ENCODE measurements at regions not wholly inside any gene's neighbourhood (a gene's known extent, or its start where the extent isn't known, plus 50 kb on each side); places are given as distances from the start of the nearest gene placed in this dataset.
"Not testable (repeated sequence)": the region's sequence is repeated elsewhere in the genome, so short reads cannot be mapped to it uniquely, and the experiment has no call there.

DNA sequence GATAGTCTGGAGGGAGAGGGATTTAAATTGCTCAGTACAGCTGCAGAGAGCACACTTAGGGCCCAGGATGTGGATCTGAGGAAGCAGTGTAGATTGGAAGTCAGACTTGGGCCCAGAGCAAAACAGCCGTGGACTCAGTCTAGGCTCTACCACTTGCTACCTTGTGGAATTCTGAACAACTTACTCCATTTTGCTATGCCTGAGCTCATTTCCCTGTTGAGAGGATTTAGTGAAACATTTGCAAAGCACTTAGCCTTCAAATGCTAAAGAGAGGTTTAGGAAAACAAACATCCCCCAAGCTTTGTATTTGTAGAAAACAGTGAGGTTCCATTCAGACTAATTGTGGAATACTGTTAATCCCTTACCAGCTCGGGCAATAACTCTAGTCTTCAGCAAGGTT, 453.4 kb upstream of the ZNF507 start:
- TF ChIP-seq, protein P1, sequence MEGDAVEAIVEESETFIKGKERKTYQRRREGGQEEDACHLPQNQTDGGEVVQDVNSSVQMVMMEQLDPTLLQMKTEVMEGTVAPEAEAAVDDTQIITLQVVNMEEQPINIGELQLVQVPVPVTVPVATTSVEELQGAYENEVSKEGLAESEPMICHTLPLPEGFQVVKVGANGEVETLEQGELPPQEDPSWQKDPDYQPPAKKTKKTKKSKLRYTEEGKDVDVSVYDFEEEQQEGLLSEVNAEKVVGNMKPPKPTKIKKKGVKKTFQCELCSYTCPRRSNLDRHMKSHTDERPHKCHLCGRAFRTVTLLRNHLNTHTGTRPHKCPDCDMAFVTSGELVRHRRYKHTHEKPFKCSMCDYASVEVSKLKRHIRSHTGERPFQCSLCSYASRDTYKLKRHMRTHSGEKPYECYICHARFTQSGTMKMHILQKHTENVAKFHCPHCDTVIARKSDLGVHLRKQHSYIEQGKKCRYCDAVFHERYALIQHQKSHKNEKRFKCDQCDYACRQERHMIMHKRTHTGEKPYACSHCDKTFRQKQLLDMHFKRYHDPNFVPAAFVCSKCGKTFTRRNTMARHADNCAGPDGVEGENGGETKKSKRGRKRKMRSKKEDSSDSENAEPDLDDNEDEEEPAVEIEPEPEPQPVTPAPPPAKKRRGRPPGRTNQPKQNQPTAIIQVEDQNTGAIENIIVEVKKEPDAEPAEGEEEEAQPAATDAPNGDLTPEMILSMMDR (IDR thresholded peaks at IDR 0.05) = no peak

DNA sequence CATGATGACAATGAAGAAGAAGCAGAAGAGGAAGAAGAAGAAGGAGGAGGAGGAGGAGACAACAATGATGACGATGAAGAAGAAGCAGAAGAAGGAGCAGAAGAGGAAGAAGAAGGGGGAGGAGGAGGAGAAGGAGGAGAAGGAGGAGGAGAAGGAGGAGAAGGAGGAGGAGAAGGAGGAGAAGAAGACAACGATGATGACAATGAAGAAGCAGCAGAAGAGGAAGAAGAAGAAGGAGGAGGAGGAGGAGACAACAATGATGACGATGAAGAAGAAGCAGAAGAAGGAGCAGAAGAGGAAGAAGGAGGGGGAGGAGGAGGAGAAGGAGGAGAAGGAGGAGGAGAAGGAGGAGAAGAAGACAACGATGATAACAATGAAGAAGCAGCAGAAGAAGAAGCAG, 451.9 kb upstream of the ZNF507 start:
- DNase-seq; H3K4me1 Mint-ChIP-seq (ENCODE audit: low read depth); H3K4me3 Mint-ChIP-seq; H3K27ac Mint-ChIP-seq; H3K9me3 Mint-ChIP-seq; H3K36me3 Mint-ChIP-seq (ENCODE audit: low read depth); H3K27me3 Mint-ChIP-seq; CTCF ChIA-PET; intact Hi-C loops (cut with micrococcal nuclease); POLR2A ChIA-PET; ATAC-seq: not testable (repeated sequence)

More for the DNA sequence above, 453.4 kb upstream of the ZNF507 start:
- H3K4me1 Mint-ChIP-seq (ENCODE audit: low read depth) = no peaks in the 10 kb centered on the region
- POLR2A ChIA-PET = no interaction called here
- ATAC-seq (no peak), DNase-seq (no peak)
- H3K9me3 Mint-ChIP-seq = peaks cover 3% of the 10 kb centered on the region
- H3K36me3 Mint-ChIP-seq (ENCODE audit: low read depth) = no peaks in the 10 kb centered on the region
- H3K27ac Mint-ChIP-seq = no peak overlapping the region
- no peaks in the 10 kb centered on the region for H3K27me3 Mint-ChIP-seq
- H3K4me3 Mint-ChIP-seq = no peak overlapping the region
- CTCF ChIA-PET = no interaction called here
- intact Hi-C loops (cut with micrococcal nuclease) = no loop called here

DNA sequence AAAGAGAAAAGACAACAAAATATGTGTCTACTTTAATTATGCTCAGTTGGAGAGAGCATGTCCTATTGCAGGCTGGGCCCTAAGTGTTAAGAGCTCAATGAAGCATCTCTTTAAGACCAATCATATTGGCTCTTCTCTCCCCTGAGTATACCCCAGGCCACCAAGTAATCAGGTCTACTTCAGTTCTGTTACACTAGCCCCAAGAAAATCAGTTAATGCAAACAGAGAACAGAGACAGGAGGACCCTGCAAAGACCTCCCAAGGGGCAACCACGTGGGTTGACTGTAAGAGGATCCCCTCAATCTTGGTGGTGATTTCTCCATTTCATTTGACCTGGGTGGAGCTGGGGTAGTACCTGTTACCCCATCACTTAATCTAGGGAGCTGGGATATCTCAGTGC, 451.0 kb upstream of the ZNF507 start:
- no peaks in the 10 kb centered on the region for H3K36me3 Mint-ChIP-seq (ENCODE audit: low read depth)
- intact Hi-C loops (cut with micrococcal nuclease) = no loop called here
- no peaks in the 10 kb centered on the region for H3K27me3 Mint-ChIP-seq
- TF ChIP-seq, protein P1 (IDR thresholded peaks at IDR 0.05) = no peak
- POLR2A ChIA-PET = no interaction called here
- ATAC-seq (no peak), DNase-seq (no peak)
- CTCF ChIA-PET = no interaction called here
- H3K4me1 Mint-ChIP-seq (ENCODE audit: low read depth) = no peaks in the 10 kb centered on the region
- H3K27ac Mint-ChIP-seq = no peak overlapping the region
- peaks cover 3% of the 10 kb centered on the region for H3K9me3 Mint-ChIP-seq
- H3K4me3 Mint-ChIP-seq = no peak overlapping the region

DNA sequence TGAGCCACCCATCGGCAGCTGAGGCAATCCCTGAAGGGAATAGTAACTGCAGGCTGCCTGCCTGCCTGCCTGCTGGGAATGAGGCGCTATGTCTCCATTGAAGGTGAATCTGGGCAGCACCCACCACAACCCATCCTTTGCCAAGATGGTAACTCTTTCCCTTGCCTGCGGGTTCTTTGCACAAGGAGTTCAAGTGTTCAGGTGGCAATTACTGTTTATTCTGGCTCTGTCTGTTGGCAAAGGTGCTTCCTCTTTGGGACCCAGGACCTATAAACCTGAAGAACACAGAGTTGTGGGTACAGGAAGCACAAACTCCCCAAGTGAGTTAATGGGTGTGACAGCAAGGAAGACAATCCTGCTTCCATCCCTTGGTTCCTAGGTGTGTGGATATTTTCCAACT, 448.1 kb upstream of the ZNF507 start:
- DNase-seq (no peak), ATAC-seq (no peak)
- no peak overlapping the region for H3K27ac Mint-ChIP-seq
- no peaks in the 10 kb centered on the region for H3K27me3 Mint-ChIP-seq
- no peaks in the 10 kb centered on the region for H3K36me3 Mint-ChIP-seq (ENCODE audit: low read depth)
- ChIA-PET POLR2A (no interaction called here), CTCF (no interaction called here)
- TF ChIP-seq, protein P1 (IDR thresholded peaks at IDR 0.05) = no peak
- peaks cover 3% of the 10 kb centered on the region for H3K9me3 Mint-ChIP-seq
- H3K4me1 Mint-ChIP-seq (ENCODE audit: low read depth) = no peaks in the 10 kb centered on the region
- intact Hi-C loops (cut with micrococcal nuclease) = no loop called here
- H3K4me3 Mint-ChIP-seq = no peak overlapping the region

DNA sequence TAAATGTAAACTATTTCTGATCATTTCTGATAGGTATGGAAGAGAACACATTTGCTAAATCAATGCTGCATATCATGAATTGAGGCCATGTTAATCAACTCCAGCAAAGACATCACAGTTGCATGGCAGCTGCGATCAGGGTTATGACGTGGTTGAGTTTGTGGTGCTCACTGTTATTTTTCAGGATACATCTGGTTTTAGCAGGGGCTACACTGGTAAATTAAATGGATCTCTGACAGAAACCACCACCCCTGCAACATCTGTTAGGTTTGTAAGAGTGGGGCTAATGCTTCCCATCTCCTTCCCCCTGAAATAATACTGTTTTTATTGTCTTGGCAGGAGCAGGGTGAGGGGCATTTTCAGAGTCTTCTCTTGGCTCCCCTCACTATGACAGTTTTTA, 444.4 kb upstream of the ZNF507 start:
- CTCF ChIA-PET = no interaction called here
- Mint-ChIP-seq H3K4me3 (no peak overlapping the region), H3K4me1 (ENCODE audit: low read depth) (no peaks in the 10 kb centered on the region), H3K36me3 (ENCODE audit: low read depth) (no peaks in the 10 kb centered on the region), H3K27ac (no peak overlapping the region), H3K9me3 (no peaks in the 10 kb centered on the region), H3K27me3 (no peaks in the 10 kb centered on the region)
- POLR2A ChIA-PET = interaction anchor here (0.7 kb wide), 1 partner anchor 918 kb away, joined by 3 read pairs; no protein-coding TSS in a partner anchor
- DNase-seq (no peak), ATAC-seq (no peak)
- intact Hi-C loops (cut with micrococcal nuclease) = no loop called here
- TF ChIP-seq, protein P1 (IDR thresholded peaks at IDR 0.05) = no peak

DNA sequence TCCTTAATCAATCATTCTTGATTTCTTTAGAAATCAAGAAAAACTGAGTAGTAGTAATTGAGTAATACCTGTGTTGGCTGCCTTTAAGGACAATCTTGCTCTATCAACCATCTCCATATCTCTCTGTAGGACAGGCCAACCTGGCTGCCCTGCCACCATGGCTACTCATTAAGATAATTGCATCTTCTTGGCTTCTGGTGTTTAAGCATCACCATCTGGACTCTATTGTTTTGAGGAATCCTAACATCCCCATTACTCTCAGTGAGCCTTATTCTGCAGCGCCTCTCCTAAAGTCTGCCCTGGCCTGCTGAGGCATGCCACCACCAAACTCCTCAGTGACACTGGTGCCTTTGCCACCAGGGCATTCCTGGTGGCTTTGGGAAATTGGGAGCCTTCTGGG, 442.6 kb upstream of the ZNF507 start:
- intact Hi-C loops (cut with micrococcal nuclease) = no loop called here
- no peaks in the 10 kb centered on the region for H3K36me3 Mint-ChIP-seq (ENCODE audit: low read depth)
- H3K4me1 Mint-ChIP-seq (ENCODE audit: low read depth) = no peaks in the 10 kb centered on the region

More for the DNA sequence above, 442.6 kb upstream of the ZNF507 start:
- TF ChIP-seq, protein P1 (IDR thresholded peaks at IDR 0.05) = no peak
- H3K27ac Mint-ChIP-seq = no peak overlapping the region
- DNase-seq (no peak), ATAC-seq (no peak)
- ChIA-PET POLR2A (no interaction called here), CTCF (no interaction called here)
- H3K9me3 Mint-ChIP-seq = no peaks in the 10 kb centered on the region
- H3K4me3 Mint-ChIP-seq = no peak overlapping the region
- no peaks in the 10 kb centered on the region for H3K27me3 Mint-ChIP-seq
